H1 (cell line): ENCODE measurements at regions not wholly inside any gene's neighbourhood (a gene's known extent, or its start where the extent isn't known, plus 50 kb on each side); places are given as distances from the start of the nearest gene placed in this dataset.

ENCODE experiments used
- RFX5 ChIP-seq: IDR thresholded peaks from 2 replicates; pipeline ENCODE4 v1.6.1; 2011; ENCODE audit warnings: low read depth, low read length, improper control_type of control experiment, borderline replicate concordance
- TF ChIP-seq, protein P1 (sequence below), 3 experiments: IDR thresholded peaks; 1 replicate in 2 of 3; 2 replicates in 1 of 3; pipeline versions ENCODE4 v1.5.1 to v1.6.1; 2011; ENCODE audit warnings: low read length in 3 of 3, mild to moderate bottlenecking in 3 of 3, inconsistent platforms in 2 of 3, low read depth in 1 of 3, moderate library complexity in 1 of 3; ENCODE audit not compliant: insufficient read depth in 1 of 3; ENCODE audit errors: control extremely low read depth in 1 of 3

- TF ChIP-seq, protein P1, sequence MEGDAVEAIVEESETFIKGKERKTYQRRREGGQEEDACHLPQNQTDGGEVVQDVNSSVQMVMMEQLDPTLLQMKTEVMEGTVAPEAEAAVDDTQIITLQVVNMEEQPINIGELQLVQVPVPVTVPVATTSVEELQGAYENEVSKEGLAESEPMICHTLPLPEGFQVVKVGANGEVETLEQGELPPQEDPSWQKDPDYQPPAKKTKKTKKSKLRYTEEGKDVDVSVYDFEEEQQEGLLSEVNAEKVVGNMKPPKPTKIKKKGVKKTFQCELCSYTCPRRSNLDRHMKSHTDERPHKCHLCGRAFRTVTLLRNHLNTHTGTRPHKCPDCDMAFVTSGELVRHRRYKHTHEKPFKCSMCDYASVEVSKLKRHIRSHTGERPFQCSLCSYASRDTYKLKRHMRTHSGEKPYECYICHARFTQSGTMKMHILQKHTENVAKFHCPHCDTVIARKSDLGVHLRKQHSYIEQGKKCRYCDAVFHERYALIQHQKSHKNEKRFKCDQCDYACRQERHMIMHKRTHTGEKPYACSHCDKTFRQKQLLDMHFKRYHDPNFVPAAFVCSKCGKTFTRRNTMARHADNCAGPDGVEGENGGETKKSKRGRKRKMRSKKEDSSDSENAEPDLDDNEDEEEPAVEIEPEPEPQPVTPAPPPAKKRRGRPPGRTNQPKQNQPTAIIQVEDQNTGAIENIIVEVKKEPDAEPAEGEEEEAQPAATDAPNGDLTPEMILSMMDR (IDR thresholded peaks at IDR 0.05; ENCODE audit: control extremely low read depth in 1 of 3, insufficient read depth in 1 of 3, low read depth in 1 of 3, low read length in 3 of 3): no peak
- TF ChIP-seq RFX5: no peak
Observed at GRCh38 chr10:2228320-2228901, 491.1 kb upstream of the ADARB2 start.
